IPS DF 4.7 (cell line): ENCODE measurements at regions not wholly inside any gene's neighbourhood (a gene's known extent, or its start where the extent isn't known, plus 50 kb on each side); places are given as distances from the start of the nearest gene placed in this dataset.

Experiments
- DNase-seq: peaks from one replicate; pipeline ENCODE4 v3.0.0-alpha.2; 2013; ENCODE audit warnings: low spot score; ENCODE audit errors: extremely low read depth

DNA sequence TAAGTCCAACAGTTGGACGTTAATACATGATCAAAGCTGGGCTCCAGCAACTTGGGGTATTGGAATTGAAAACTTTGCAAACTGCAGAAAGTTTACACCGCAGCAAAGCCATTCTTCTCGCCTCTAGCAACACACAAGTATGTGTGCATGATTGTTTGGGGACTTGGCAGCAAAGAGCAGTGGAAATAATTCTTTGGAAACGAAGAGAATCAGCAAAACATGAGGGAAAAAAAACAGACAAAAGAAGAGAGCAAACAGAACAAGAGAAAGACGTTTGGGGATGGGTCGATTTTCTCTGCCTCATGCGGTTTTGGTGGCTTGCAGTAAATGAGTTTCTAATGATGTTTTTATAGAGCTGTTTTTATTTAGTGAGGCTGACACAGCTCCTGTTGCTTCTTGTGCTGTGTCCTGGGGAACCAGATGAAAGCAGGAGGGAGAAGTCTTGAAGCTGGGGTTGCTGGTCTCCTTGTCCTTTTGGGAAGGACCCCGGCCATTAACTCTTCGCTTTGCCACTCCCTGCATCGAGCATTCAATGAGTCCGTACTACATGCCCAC is 502.9 kb downstream of the GRIN2A start:
- DNase-seq = no peak

DNA sequence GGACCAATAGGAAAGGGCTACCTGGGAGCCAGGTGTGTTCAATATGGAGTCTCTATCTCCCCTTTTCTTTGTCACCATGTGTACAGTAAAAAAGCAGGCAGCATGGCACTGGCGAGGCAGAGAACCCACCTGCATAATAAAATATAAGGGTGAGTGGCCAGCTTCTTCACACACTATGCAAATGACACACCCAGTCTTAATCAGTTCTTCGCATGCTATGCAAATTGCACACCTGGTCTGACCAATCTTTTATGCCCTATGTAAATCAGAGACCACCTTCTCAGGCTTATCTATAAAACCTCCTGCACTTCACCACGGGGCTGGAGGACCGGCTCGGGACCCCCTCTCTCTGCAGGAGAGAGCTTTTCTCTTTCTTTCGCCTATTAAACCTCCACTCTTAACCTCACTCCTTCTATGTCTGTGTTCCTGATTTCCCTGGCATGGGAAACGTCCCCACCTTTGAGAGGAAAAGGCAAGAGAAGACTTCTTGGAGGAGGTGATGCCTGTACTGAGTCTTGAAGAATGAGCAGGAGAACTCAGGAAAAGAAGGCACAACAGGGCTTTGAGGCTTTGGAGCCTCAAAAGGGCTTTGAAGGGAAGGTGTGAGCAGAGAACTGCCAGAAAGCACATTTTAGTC is 502.1 kb downstream of the GRIN2A start:
- no peak for DNase-seq

DNA sequence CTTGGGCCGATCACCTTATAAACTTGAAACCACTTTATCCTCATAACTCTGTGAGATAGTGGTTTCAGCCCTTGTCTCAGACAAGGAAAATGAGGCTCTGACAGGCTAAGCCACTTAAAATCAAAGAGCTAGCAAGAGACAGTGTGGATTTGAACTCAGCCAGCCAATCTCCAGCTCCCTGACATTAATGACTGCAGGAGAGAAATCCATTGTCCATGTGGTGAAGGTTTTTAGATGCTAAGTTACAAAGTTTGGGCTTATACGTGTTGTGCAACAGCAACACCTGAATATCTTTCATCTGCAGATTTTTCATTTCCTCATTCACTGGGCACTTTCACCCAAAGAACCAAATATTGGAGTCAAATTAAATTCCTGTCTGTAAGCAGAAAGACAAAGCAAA is 501.3 kb downstream of the GRIN2A start:
- DNase-seq = no peak

DNA sequence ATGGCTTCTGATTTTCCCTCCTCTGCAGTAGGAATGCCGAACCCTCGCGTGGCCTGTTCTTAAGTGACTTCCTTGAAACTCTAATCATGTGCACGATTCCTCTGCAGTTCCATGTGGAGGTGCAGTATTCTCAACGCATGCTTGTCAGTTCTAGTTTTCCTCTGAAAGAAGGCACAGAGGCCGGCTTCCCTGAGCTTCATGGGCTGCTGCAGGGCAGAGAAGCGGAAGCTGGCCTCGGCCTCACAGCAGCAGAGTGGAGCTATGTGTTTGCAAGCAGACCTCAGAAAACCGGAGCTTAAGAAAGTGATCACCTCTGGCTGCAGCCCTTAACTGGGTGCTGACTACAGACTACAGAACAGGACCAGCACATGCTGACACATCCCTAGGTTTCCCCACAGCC is 500.7 kb downstream of the GRIN2A start:
- DNase-seq = no peak

DNA sequence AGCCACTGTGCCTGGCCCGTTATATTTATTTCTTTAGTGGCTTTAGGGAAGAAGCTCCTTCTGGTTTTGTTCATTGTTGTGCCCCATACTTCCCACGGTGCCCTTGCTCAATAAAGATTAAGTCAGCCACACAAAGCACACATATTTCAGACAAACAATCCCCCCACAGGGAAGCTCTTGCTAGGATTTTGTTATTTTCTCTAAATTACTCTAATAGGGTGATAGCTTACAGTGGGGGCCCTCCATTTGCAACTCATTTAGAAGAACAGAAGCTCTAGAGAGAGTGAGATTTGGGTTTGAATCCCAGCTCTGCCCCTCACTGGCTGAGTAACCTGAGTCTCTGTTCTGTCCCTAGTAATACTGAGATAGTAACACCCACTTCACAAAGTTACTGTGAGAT is 499.9 kb downstream of the GRIN2A start:
- no peak for DNase-seq

DNA sequence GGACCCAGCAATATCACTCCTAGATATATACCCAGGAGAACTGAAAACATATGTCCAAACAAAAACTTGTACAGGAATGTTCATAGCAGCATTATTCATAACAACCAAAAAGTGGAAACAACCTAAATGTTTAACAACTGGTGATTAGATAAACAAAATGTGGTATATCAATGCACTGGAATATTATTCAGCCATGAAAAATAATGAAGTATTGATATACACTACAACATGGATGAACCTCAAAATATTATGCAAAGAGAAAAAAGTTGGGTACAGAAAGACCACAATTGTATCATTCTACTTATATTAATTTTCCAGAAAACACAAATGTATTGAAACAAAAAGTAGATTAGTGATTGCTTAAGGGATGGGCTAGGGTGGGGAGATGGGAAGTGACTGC is 498.6 kb downstream of the GRIN2A start:
- no peak for DNase-seq

DNA sequence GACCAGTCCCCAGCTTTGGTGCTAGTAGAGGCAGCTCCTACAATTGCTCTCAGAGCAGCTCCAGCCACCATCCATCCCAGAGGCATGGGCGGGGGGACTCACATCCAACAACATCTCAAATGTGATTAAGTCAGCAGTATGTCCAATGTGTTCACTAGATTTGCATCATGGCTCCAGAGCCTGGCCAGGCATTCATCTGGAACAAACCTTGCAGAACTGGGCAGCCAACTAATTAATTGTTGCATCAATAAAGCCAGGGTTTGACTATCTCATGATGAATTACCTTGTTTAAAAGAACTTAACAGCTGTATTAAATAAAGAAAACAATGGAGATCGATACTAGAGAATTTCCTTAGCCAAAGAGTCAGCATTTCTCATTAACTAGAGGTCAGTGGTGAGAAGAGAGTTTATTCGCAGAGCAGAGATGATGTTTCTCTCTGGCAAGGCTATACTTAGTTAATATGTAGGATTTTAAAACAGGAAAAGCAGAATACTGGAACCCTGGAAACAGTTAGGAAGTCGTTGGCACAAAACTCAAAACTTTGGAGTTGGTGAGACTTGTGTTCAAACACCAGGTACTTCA is 494.4 kb downstream of the GRIN2A start:
- no peak for DNase-seq

DNA sequence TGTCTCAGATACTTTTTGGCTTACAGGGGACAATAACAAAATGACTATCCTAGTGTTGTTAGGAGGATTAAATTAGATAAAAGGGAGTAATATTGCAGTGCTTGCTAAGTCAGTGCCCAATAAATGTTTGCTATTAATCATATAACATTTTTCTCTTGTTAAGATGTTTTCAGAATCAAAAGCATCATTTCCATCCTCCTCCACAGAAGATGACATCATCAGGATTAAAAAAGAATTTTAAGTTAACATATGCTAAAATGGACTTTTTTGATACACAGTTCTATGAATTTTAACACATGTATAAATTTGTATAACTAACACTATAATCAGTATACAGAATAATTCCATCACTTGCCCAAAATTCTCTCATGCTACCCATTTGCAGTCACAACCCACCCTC is 492.6 kb downstream of the GRIN2A start:
- no peak for DNase-seq

DNA sequence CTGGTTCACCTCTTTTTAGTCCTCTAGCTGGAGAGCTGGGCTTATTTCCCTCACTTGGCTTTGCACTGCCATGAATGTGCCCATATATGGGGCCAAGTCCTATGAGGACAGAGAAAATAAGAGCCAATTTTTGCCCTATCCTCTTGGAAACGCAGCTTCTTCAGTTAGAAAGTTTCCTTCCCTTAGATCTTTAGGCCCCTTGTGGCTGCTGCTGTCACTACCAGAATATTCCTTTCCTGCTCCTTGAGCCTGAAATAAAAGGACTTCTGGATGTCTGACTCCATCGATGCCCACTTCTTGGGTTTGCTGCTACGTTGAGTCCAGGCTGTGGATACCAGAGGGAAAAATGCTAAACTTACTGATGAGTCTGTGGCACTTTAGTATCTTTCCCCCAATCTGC is 487.1 kb downstream of the GRIN2A start:
- DNase-seq = no peak
